HCT116 (cell line): ENCODE measurements at regions not wholly inside any gene's neighbourhood (a gene's known extent, or its start where the extent isn't known, plus 50 kb on each side); places are given as distances from the start of the nearest gene placed in this dataset.

Source experiments
- ATAC-seq: fragments of 200-7000 bp; cut with Tn5 transposase; 2 replicates; pipeline ENCODE4 v1.9.1; 2020; ENCODE audit warnings: mild to moderate bottlenecking, moderate library complexity
- BruUV-seq: library from RNA; stranded (reverse); fragments of 400-500 nt; replicated peaks from 2 replicates; lab custom pipeline; 2021; lab: Mats Ljungman, UMichigan
- CTCF ChIA-PET: fragments of 300-600 bp; sonication (Branson Sonifier 250); formaldehyde crosslinking; loops from one replicate; lab custom pipeline; 2021; ENCODE audit warnings: antibody characterized with exemption; lab: Charles Lee
- POLR2A ChIA-PET: fragments of 300-600, 350-600 bp; sonication (Branson Sonifier 250); formaldehyde crosslinking; loops from one replicate; lab custom pipeline; 2021; ENCODE audit warnings: antibody characterized with exemption; lab: Charles Lee
- RAD21 ChIA-PET, 2 experiments: fragments of 300-600 bp; sonication (Branson Sonifier 250); formaldehyde crosslinking; loops; one replicate each; lab custom pipeline; 2023; ENCODE audit warnings: low total read pairs in 2 of 2; ENCODE audit not compliant: uncharacterized antibody in 2 of 2, unreplicated experiment in 2 of 2, low non-redundant PET in 1 of 2; lab: Charles Lee
- DNase-seq: peaks from one replicate; pipeline ENCODE4 v3.0.0-alpha.2; 2010; ENCODE audit warnings: low read depth, low spot score
- H2AFZ ChIP-seq: fragments of 200-600 bp; shearing (Covaris generic), sonication (generic); 2 replicates; pipeline ENCODE4 v1.6.1; 2017; ENCODE audit warnings: low read depth, mixed run types, mixed read lengths, antibody characterized with exemption, low read length; ENCODE audit not compliant: poor library complexity, severe bottlenecking
- H3K27ac ChIP-seq: 2 replicates; pipeline ENCODE4 v1.5.1; 2012; ENCODE audit warnings: low read depth, low read length
- H3K27me3 ChIP-seq: fragments of 200-600 bp; sonication (generic); 2 replicates; pipeline ENCODE4 v1.6.1; 2016; ENCODE audit warnings: mixed run types, low read length, mixed read lengths; ENCODE audit not compliant: insufficient read depth
- H3K36me3 ChIP-seq, 2 experiments: fragments of 200-500 bp in 1 of 2; fragments of 200-600 bp in 1 of 2; sonication (Bioruptor generic) in 1 of 2; sonication (generic) in 1 of 2; 2 replicates each; pipeline versions ENCODE4 v1.5.1 to v1.6.1; 2014 to 2016; ENCODE audit warnings: low read length in 2 of 2, inconsistent platforms in 1 of 2, mixed read lengths in 1 of 2, mixed run types in 1 of 2; ENCODE audit not compliant: insufficient read depth in 2 of 2, control insufficient read depth in 1 of 2
- H3K4me1 ChIP-seq, 2 experiments: fragments of 200-600 bp in 1 of 2; sonication (generic) in 1 of 2; 2 replicates each; pipeline versions ENCODE4 v1.5.1 to v1.6.1; 2012 to 2017; ENCODE audit warnings: low read length in 2 of 2, inconsistent platforms in 1 of 2, mild to moderate bottlenecking in 1 of 2, mixed read lengths in 1 of 2, mixed run types in 1 of 2, moderate library complexity in 1 of 2; ENCODE audit not compliant: insufficient read depth in 2 of 2, control insufficient read depth in 1 of 2
- H3K4me2 ChIP-seq: fragments of 200-600 bp; sonication (generic); 2 replicates; pipeline ENCODE4 v1.6.1; 2017; ENCODE audit warnings: mixed run types, low read length, mixed read lengths
- H3K4me3 ChIP-seq, 2 experiments: fragments of 200-600 bp in 1 of 2; sonication (generic) in 1 of 2; replicated peaks in 1 of 2; 2 replicates each; pipeline ENCODE4 v1.5.1; 2011 to 2016; ENCODE audit warnings: low read length in 2 of 2, control low read depth in 1 of 2, low read depth in 1 of 2, mild to moderate bottlenecking in 1 of 2, mixed read lengths in 1 of 2, mixed run types in 1 of 2
- H3K79me2 ChIP-seq: fragments of 200-600 bp; sonication (generic); 2 replicates; pipeline ENCODE4 v1.6.1; 2017; ENCODE audit warnings: mild to moderate bottlenecking, mixed run types, low read length, moderate library complexity, mixed read lengths; ENCODE audit not compliant: insufficient read depth
- H3K9ac ChIP-seq: fragments of 200-600 bp; sonication (generic); 2 replicates; pipeline ENCODE4 v1.6.1; 2016; ENCODE audit warnings: low read length, mixed read lengths
- H3K9me2 ChIP-seq: fragments of 200-600 bp; sonication (generic), shearing (Covaris generic); 2 replicates; pipeline ENCODE4 v1.6.1; 2017; ENCODE audit warnings: mixed run types, mild to moderate bottlenecking, moderate library complexity; ENCODE audit not compliant: insufficient read depth
- H3K9me3 ChIP-seq, 2 experiments: fragments of 200-500 bp in 1 of 2; fragments of 200-600 bp in 1 of 2; sonication (Bioruptor generic) in 1 of 2; sonication (generic) in 1 of 2; 2 replicates each; pipeline ENCODE4 v1.6.1; 2014 to 2017; ENCODE audit warnings: low read length in 2 of 2, mixed read lengths in 2 of 2, inconsistent platforms in 1 of 2, low read depth in 1 of 2, mild to moderate bottlenecking in 1 of 2, mixed run types in 1 of 2, moderate library complexity in 1 of 2; ENCODE audit not compliant: control insufficient read depth in 1 of 2, insufficient read depth in 1 of 2
- H4K20me1 ChIP-seq: fragments of 200-600 bp; sonication (generic), shearing (Covaris generic); 2 replicates; pipeline ENCODE4 v1.6.1; 2017; ENCODE audit warnings: mixed run types, mild to moderate bottlenecking, moderate library complexity; ENCODE audit not compliant: insufficient read depth
- CBX3 ChIP-seq: IDR thresholded peaks from 2 replicates; pipeline ENCODE4 v1.6.1; 2012; ENCODE audit warnings: low read depth
- EZH2 ChIP-seq: fragments of 200-600 bp; sonication (generic); IDR thresholded peaks from 2 replicates; pipeline ENCODE4 v1.6.1; 2017; ENCODE audit warnings: antibody characterized with exemption, mixed run types
- EZH2phosphoT487 ChIP-seq: fragments of 200-600 bp; IDR thresholded peaks from 2 replicates; pipeline ENCODE4 v1.6.1; 2018; ENCODE audit warnings: antibody characterized with exemption, borderline replicate concordance
- FOSL1 ChIP-seq: IDR thresholded peaks from 2 replicates; pipeline ENCODE4 v1.6.1; 2012; ENCODE audit warnings: low read depth
- POLR2A ChIP-seq: IDR thresholded peaks from 2 replicates; pipeline ENCODE4 v1.7.0; 2011; ENCODE audit warnings: borderline replicate concordance; ENCODE audit not compliant: insufficient read depth, insufficient read length; ENCODE audit errors: extremely low read depth
- RAD21 ChIP-seq: IDR thresholded peaks from 2 replicates; pipeline ENCODE4 v1.6.1; 2012; ENCODE audit warnings: low read depth, mild to moderate bottlenecking
- REST ChIP-seq: IDR thresholded peaks from 2 replicates; pipeline ENCODE4 v1.6.1; 2012; ENCODE audit warnings: low read depth
- SIN3A ChIP-seq: IDR thresholded peaks from 2 replicates; pipeline ENCODE4 v1.6.1; 2012; ENCODE audit warnings: low read depth
- TCF7L2 ChIP-seq: IDR thresholded peaks from 2 replicates; pipeline ENCODE4 v1.7.0; 2011; ENCODE audit warnings: borderline replicate concordance, inconsistent platforms; ENCODE audit not compliant: insufficient read depth, insufficient read length; ENCODE audit errors: extremely low read depth
- YY1 ChIP-seq: IDR thresholded peaks from 2 replicates; pipeline ENCODE4 v1.6.1; 2011; ENCODE audit warnings: low read length, low read depth, moderate library complexity, mild to moderate bottlenecking; ENCODE audit not compliant: insufficient replicate concordance; ENCODE audit errors: extremely low read depth
- ZFX ChIP-seq: fragments of 450-650 bp; IDR thresholded peaks from 2 replicates; pipeline ENCODE4 v1.6.1; 2017
- intact Hi-C: fragments of 100-400 bp; cut with micrococcal nuclease; formaldehyde crosslinking; loops from 2 replicates; pipeline ENCODE4 v1.10.0; 2022
- TF ChIP-seq, protein P1 (sequence below), 3 experiments: fragments of 200-600 bp in 1 of 3; sonication (generic) in 1 of 3; IDR thresholded peaks in 2 of 3; conservative IDR thresholded peaks in 1 of 3; 2 replicates each; pipeline ENCODE4 v1.5.1; 2012 to 2017; ENCODE audit warnings: low read depth in 2 of 3, low read length in 2 of 3, antibody characterized with exemption in 1 of 3, borderline replicate concordance in 1 of 3, control low read depth in 1 of 3, mild to moderate bottlenecking in 1 of 3, mixed read lengths in 1 of 3, mixed run types in 1 of 3, moderate library complexity in 1 of 3; ENCODE audit not compliant: insufficient read depth in 1 of 3
- TF ChIP-seq, protein P2 (sequence below): IDR thresholded peaks from 2 replicates; pipeline ENCODE4 v1.6.1; 2012
- TF ChIP-seq, protein P3 (sequence below): IDR thresholded peaks from 2 replicates; pipeline ENCODE4 v1.6.1; 2011; ENCODE audit warnings: mild to moderate bottlenecking, low read length, moderate library complexity; ENCODE audit not compliant: insufficient replicate concordance; ENCODE audit errors: extremely low read depth

GRCh38 chr2:144317071-144317738 is 202.7 kb downstream of the ZEB2 start:
- H3K4me2 ChIP-seq, result no peak overlapping the region
- no peaks in the 10 kb centered on the region for H3K9me3 ChIP-seq
- no peak overlapping the region for H3K27ac ChIP-seq
- H2AFZ ChIP-seq, result no peak overlapping the region
- TF ChIP-seq EZH2phosphoT487, result no peak
- no peak for TF ChIP-seq CBX3
- TF ChIP-seq TCF7L2, result no peak
- TF ChIP-seq EZH2, result no peak
- TF ChIP-seq ZFX, result no peak
- no peak for TF ChIP-seq YY1
- TF ChIP-seq, protein P1, sequence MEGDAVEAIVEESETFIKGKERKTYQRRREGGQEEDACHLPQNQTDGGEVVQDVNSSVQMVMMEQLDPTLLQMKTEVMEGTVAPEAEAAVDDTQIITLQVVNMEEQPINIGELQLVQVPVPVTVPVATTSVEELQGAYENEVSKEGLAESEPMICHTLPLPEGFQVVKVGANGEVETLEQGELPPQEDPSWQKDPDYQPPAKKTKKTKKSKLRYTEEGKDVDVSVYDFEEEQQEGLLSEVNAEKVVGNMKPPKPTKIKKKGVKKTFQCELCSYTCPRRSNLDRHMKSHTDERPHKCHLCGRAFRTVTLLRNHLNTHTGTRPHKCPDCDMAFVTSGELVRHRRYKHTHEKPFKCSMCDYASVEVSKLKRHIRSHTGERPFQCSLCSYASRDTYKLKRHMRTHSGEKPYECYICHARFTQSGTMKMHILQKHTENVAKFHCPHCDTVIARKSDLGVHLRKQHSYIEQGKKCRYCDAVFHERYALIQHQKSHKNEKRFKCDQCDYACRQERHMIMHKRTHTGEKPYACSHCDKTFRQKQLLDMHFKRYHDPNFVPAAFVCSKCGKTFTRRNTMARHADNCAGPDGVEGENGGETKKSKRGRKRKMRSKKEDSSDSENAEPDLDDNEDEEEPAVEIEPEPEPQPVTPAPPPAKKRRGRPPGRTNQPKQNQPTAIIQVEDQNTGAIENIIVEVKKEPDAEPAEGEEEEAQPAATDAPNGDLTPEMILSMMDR (IDR thresholded peaks at IDR 0.05 in 2 of 3, conservative IDR thresholded peaks at IDR 0.05 in 1 of 3; ENCODE audit: borderline replicate concordance in 1 of 3, insufficient read depth in 1 of 3, low read depth in 2 of 3, low read length in 2 of 3), result no peak
- no peak for TF ChIP-seq SIN3A
- TF ChIP-seq POLR2A, result no peak
- TF ChIP-seq, protein P2, sequence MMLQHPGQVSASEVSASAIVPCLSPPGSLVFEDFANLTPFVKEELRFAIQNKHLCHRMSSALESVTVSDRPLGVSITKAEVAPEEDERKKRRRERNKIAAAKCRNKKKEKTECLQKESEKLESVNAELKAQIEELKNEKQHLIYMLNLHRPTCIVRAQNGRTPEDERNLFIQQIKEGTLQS, result no peak
- no peak for TF ChIP-seq RAD21
- TF ChIP-seq, protein P3, sequence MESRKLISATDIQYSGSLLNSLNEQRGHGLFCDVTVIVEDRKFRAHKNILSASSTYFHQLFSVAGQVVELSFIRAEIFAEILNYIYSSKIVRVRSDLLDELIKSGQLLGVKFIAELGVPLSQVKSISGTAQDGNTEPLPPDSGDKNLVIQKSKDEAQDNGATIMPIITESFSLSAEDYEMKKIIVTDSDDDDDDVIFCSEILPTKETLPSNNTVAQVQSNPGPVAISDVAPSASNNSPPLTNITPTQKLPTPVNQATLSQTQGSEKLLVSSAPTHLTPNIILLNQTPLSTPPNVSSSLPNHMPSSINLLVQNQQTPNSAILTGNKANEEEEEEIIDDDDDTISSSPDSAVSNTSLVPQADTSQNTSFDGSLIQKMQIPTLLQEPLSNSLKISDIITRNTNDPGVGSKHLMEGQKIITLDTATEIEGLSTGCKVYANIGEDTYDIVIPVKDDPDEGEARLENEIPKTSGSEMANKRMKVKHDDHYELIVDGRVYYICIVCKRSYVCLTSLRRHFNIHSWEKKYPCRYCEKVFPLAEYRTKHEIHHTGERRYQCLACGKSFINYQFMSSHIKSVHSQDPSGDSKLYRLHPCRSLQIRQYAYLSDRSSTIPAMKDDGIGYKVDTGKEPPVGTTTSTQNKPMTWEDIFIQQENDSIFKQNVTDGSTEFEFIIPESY, result no peak
- no peak for TF ChIP-seq FOSL1
- no peak for TF ChIP-seq REST
- TF ChIP-seq, all 23 proteins: peak for 0
- no peaks in the 10 kb centered on the region for H4K20me1 ChIP-seq
- ATAC-seq (no peak), DNase-seq (no peak)
- no peaks in the 10 kb centered on the region for H3K9me2 ChIP-seq
- intact Hi-C loops, result no loop called here
- BruUV-seq, result no TSS peak
- H3K4me1 ChIP-seq, result peaks cover 0 to 5% of the 10 kb centered on the region in 2 experiments; a peak in 1 of 4 replicates
- H3K79me2 ChIP-seq, result 0 out of 2 replicates have a peak, but pooled peaks cover 3% of the 10 kb centered on the region
- ChIA-PET RAD21 (no interaction called here), CTCF (no interaction called here), POLR2A (no interaction called here)
- no peaks in the 10 kb centered on the region for H3K36me3 ChIP-seq
- no peaks in the 10 kb centered on the region for H3K27me3 ChIP-seq
- no peak overlapping the region for H3K4me3 ChIP-seq
- no peak overlapping the region for H3K9ac ChIP-seq
